ENCODE measurements at regions not wholly inside any gene's neighbourhood (a gene's known extent, or its start where the extent isn't known, plus 50 kb on each side); places are given as distances from the start of the nearest gene placed in this dataset.

GRCh38 chr9:105131981-105132380 is 112.5 kb upstream of the SLC44A1 start:
- TF ChIP-seq CTCF (IDR thresholded peaks at IDR 0.05), result no peak
- TF ChIP-seq REST (IDR thresholded peaks at IDR 0.05; ENCODE audit: insufficient read depth in 1 of 2, low read depth in 2 of 2, low read length in 1 of 2), result no peak
- TF ChIP-seq POLR2AphosphoS5 (IDR thresholded peaks at IDR 0.05; ENCODE audit: low read depth, low read length), result no peak
